ENCODE measurements at regions not wholly inside any gene's neighbourhood (a gene's known extent, or its start where the extent isn't known, plus 50 kb on each side); places are given as distances from the start of the nearest gene placed in this dataset.

DNA sequence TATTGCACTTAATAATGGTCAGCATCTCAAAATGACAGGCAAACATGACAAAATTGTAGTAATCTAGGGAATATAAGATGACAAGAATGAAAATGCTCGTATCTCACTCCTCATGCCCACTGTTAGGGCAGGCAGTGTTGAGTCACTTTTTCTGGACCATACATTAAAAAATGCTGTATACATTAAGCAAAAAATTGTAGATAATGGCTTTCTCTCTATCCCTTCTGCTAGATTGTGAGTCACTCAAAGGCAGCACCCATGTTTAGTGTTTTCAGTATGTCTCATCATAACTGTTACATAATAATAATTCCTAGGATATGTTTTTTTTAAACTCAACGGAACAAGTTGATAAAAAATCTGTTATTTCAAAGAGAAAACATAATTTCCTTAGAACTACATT is 199.3 kb downstream of the TENT5A start:
- TF ChIP-seq, protein P1, sequence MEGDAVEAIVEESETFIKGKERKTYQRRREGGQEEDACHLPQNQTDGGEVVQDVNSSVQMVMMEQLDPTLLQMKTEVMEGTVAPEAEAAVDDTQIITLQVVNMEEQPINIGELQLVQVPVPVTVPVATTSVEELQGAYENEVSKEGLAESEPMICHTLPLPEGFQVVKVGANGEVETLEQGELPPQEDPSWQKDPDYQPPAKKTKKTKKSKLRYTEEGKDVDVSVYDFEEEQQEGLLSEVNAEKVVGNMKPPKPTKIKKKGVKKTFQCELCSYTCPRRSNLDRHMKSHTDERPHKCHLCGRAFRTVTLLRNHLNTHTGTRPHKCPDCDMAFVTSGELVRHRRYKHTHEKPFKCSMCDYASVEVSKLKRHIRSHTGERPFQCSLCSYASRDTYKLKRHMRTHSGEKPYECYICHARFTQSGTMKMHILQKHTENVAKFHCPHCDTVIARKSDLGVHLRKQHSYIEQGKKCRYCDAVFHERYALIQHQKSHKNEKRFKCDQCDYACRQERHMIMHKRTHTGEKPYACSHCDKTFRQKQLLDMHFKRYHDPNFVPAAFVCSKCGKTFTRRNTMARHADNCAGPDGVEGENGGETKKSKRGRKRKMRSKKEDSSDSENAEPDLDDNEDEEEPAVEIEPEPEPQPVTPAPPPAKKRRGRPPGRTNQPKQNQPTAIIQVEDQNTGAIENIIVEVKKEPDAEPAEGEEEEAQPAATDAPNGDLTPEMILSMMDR (IDR thresholded peaks at IDR 0.05): no peak
- TF ChIP-seq POLR2AphosphoS5 (IDR thresholded peaks at IDR 0.05): no peak
- no peak for TF ChIP-seq POLR2A (IDR thresholded peaks at IDR 0.05; ENCODE audit: low read depth)
- TF ChIP-seq EP300 (IDR thresholded peaks at IDR 0.05): no peak
- no peaks in the 10 kb centered on the region for H3K36me3 ChIP-seq
- intact Hi-C loops (cut with DNase I): no loop called here
- H3K27me3 ChIP-seq: no peaks in the 10 kb centered on the region
- H3K27ac ChIP-seq (replicated peaks in 1 of 4): no peak overlapping the region
- DNase-seq (ENCODE audit: extremely low spot score): no peak
- WGBS: 76% methylated on average over 2 of the region's 2 CpGs
- H3K4me3 ChIP-seq: no peak overlapping the region
- H3K9me3 ChIP-seq: no peaks in the 10 kb centered on the region
- no peaks in the 10 kb centered on the region for H3K4me1 ChIP-seq

- Histone ChIP-seq H3K9me3 (no peaks in the 10 kb centered on the region), H3K4me3 (no peak overlapping the region), H3K27ac (replicated peaks in 1 of 4) (no peak overlapping the region), H3K4me1 (no peaks in the 10 kb centered on the region), H3K36me3 (no peaks in the 10 kb centered on the region), H3K27me3 (no peaks in the 10 kb centered on the region)
- DNase-seq (ENCODE audit: extremely low spot score): no peak
- intact Hi-C loops (cut with DNase I): no loop called here
- TF ChIP-seq POLR2A (IDR thresholded peaks at IDR 0.05; ENCODE audit: low read depth) (no peak), EP300 (IDR thresholded peaks at IDR 0.05) (no peak), POLR2AphosphoS5 (IDR thresholded peaks at IDR 0.05) (no peak)
- TF ChIP-seq, protein P1 (IDR thresholded peaks at IDR 0.05): no peak
- 77% methylated on average over 3 of the region's 3 CpGs for WGBS
These were observed 199.8 kb downstream of the TENT5A start for GRCh38 chr6:81552644-81553043.

GRCh38 chr6:81547149-81547548 is 205.3 kb downstream of the TENT5A start:
- Histone ChIP-seq H3K4me1 (no peaks in the 10 kb centered on the region), H3K27me3 (no peaks in the 10 kb centered on the region), H3K36me3 (no peaks in the 10 kb centered on the region), H3K27ac (replicated peaks in 1 of 4) (no peak overlapping the region), H3K9me3 (no peaks in the 10 kb centered on the region), H3K4me3 (no peak overlapping the region)
- TF ChIP-seq EP300 (IDR thresholded peaks at IDR 0.05) (no peak), POLR2AphosphoS5 (IDR thresholded peaks at IDR 0.05) (no peak), POLR2A (IDR thresholded peaks at IDR 0.05; ENCODE audit: low read depth) (no peak)
- TF ChIP-seq, protein P1 (IDR thresholded peaks at IDR 0.05): no peak
- intact Hi-C loops (cut with DNase I): no loop called here
- DNase-seq (ENCODE audit: extremely low spot score): no peak
- WGBS: 82% methylated on average over 3 of the region's 3 CpGs

GRCh38 chr6:81534934-81535465 is 217.5 kb downstream of the TENT5A start:
- TF ChIP-seq EP300 (IDR thresholded peaks at IDR 0.05) (no peak), POLR2A (IDR thresholded peaks at IDR 0.05; ENCODE audit: low read depth) (no peak), POLR2AphosphoS5 (IDR thresholded peaks at IDR 0.05) (no peak)
- TF ChIP-seq, protein P1 (IDR thresholded peaks at IDR 0.05): no peak
- intact Hi-C loops (cut with DNase I): no loop called here
- H3K4me3 ChIP-seq: no peak overlapping the region
- no peak for DNase-seq (ENCODE audit: extremely low spot score)
- H3K4me1 ChIP-seq: no peaks in the 10 kb centered on the region
- WGBS: 82% methylated on average over 2 of the region's 2 CpGs
- no peaks in the 10 kb centered on the region for H3K9me3 ChIP-seq
- no peak overlapping the region for H3K27ac ChIP-seq (replicated peaks in 1 of 4)
- H3K27me3 ChIP-seq: no peaks in the 10 kb centered on the region
- H3K36me3 ChIP-seq: no peaks in the 10 kb centered on the region

All from esophagus muscularis mucosa (tissue), 4 donors.